ENCODE measurements at regions not wholly inside any gene's neighbourhood (a gene's known extent, or its start where the extent isn't known, plus 50 kb on each side); places are given as distances from the start of the nearest gene placed in this dataset.
A peak's percentile ranks its signal among the peaks of the same experiment; 100 is the strongest.

- peak; percentile 43 for TF ChIP-seq CTCF (IDR thresholded peaks at IDR 0.05; ENCODE audit: borderline replicate concordance, extremely low read depth, low read length, poor library complexity, severe bottlenecking)
- TF ChIP-seq EZH2 (IDR thresholded peaks at IDR 0.05; ENCODE audit: borderline replicate concordance, low read depth, low read length, severe bottlenecking): no peak
These were observed 158.7 kb downstream of the ZNF674 start for GRCh38 chrX:46386511-46386910.
